Gastrocnemius medialis (tissue), 4 donors: ENCODE measurements at regions not wholly inside any gene's neighbourhood (a gene's known extent, or its start where the extent isn't known, plus 50 kb on each side); places are given as distances from the start of the nearest gene placed in this dataset.

Experiments
- ATAC-seq, 2 donors: fragments of 150-250 bp; one replicate each; pipeline ENCODE4 v1.9.1; 2016
- DNase-seq, 2 donors: peaks; one replicate each; pipeline ENCODE4 v3.0.0-alpha.2; 2019
- H3K27ac ChIP-seq, 4 donors: fragments of 200-600 bp; sonication (generic); 1 replicate in 1 of 4; 2 replicates in 3 of 4; pipeline ENCODE4 v1.5.1; 2016 to 2018; ENCODE audit warnings: mild to moderate bottlenecking in 2 of 4, moderate library complexity in 1 of 4
- H3K27me3 ChIP-seq, 3 donors: fragments of 200-600 bp; sonication (generic) in 2 of 3; 1 replicate in 1 of 3; 2 replicates in 2 of 3; pipeline versions ENCODE4 v1.5.1 to v1.6.0; 2016 to 2019; ENCODE audit warnings: mild to moderate bottlenecking in 1 of 3, moderate library complexity in 1 of 3
- H3K36me3 ChIP-seq, 2 donors: fragments of 200-600 bp; sonication (generic) in 1 of 2; one replicate each; pipeline ENCODE4 v1.5.1; 2017 to 2018
- H3K4me1 ChIP-seq, 2 donors: fragments of 200-600 bp; sonication (generic) in 1 of 2; one replicate each; pipeline ENCODE4 v1.5.1; 2016 to 2017; ENCODE audit warnings: mild to moderate bottlenecking in 2 of 2
- H3K4me3 ChIP-seq, 4 donors: fragments of 200-600 bp; sonication (generic) in 3 of 4; 1 replicate in 1 of 4; 2 replicates in 3 of 4; pipeline ENCODE4 v1.5.1; 2016 to 2019; ENCODE audit warnings: mild to moderate bottlenecking in 2 of 4
- H3K9me3 ChIP-seq, 3 donors: fragments of 200-600 bp; sonication (generic) in 2 of 3; 1 replicate in 1 of 3; 2 replicates in 2 of 3; pipeline ENCODE4 v1.5.1; 2016 to 2019
- CTCF ChIP-seq, 5 experiments: fragments of 450-650 bp in 3 of 5; fragments of 200-600 bp in 2 of 5; sonication (generic) in 2 of 5; IDR thresholded peaks in 4 of 5; conservative IDR thresholded peaks in 1 of 5; 1 replicate in 4 of 5; 2 replicates in 1 of 5; pipeline ENCODE4 v1.5.1; 2016 to 2019; ENCODE audit warnings: antibody characterized with exemption in 5 of 5, mild to moderate bottlenecking in 3 of 5, moderate library complexity in 3 of 5
- POLR2A ChIP-seq, 2 donors: fragments of 450-650 bp; IDR thresholded peaks; one replicate each; pipeline ENCODE4 v1.6.1; 2017; ENCODE audit warnings: antibody characterized with exemption in 2 of 2, mild to moderate bottlenecking in 2 of 2, moderate library complexity in 2 of 2
- in situ Hi-C, 4 donors: fragments of 200-750 bp; cut with MboI; loops; one replicate each; pipeline versions ENCODE4 v1.15.0 to v1.8.0; 2017; ENCODE audit warnings: low sequenced_read_pairs in 4 of 4
- intact Hi-C: fragments of 100-400 bp; cut with DNase I; formaldehyde crosslinking; loops from one replicate; pipeline ENCODE4 v1.15.1; 2023; ENCODE audit warnings: low total_unique reads

- Histone ChIP-seq H3K4me1 (no peaks in the 10 kb centered on the region), H3K9me3 (no peaks in the 10 kb centered on the region), H3K27me3 (no peaks in the 10 kb centered on the region), H3K27ac (no peak overlapping the region), H3K4me3 (no peak overlapping the region), H3K36me3 (no peaks in the 10 kb centered on the region)
- ATAC-seq (no peak), DNase-seq (no peak)
- in situ Hi-C loops: no loop called here
- no peak for TF ChIP-seq POLR2A (IDR thresholded peaks at IDR 0.05)
- TF ChIP-seq CTCF (IDR thresholded peaks at IDR 0.05 in 4 of 5, conservative IDR thresholded peaks at IDR 0.05 in 1 of 5): no peak
- intact Hi-C loops: no loop called here
Observed at GRCh38 chr18:30350263-30350662, 692.3 kb downstream of the DSC3 start.

DNA sequence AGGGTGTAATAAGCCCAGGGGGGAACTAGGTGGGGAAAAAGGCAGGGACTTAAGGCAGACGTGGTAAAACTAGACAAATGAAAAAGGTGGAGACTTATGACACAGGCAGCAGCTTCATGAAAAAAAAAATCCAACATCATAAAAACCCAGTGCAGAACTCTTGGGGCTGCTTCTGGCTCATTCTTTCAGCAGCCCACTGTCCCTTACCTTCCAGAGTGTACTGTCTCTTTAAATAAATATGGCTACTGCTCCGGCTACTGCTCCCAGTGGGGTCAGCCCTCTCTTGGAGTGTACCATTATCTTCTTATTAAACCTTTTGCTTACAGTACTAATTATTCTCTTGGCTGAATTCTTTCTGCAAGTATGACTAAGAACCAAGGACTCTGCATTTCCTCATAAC, 699.5 kb downstream of the DSC3 start:
- intact Hi-C loops (no loop called here), in situ Hi-C loops (no loop called here)
- no peaks in the 10 kb centered on the region for H3K9me3 ChIP-seq
- H3K4me3 ChIP-seq: no peak overlapping the region
- DNase-seq: no peak
- H3K27me3 ChIP-seq: no peaks in the 10 kb centered on the region
- no peaks in the 10 kb centered on the region for H3K36me3 ChIP-seq
- no peak for ATAC-seq
- TF ChIP-seq POLR2A (IDR thresholded peaks at IDR 0.05) (no peak), CTCF (IDR thresholded peaks at IDR 0.05 in 4 of 5, conservative IDR thresholded peaks at IDR 0.05 in 1 of 5) (no peak)
- H3K4me1 ChIP-seq: no peaks in the 10 kb centered on the region
- H3K27ac ChIP-seq: no peak overlapping the region

DNA sequence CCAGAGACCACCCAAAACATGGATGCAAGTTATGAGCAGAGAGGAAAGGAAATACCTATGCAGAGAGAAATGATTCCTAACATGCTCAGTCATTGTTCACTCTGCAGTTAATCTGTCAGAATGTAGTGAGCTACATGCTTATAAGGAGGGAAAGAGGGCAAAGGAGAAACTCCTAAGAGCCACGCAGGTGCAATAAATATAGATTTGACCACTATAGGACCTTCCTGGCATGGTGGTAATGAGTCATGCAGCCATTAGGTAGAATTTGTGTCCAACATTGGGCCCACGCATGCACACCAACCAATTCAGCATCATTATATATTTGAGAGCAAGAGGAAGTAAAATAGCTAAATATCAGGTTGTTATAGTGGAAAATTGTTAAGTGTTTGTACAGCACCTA, 699.9 kb downstream of the DSC3 start:
- no peaks in the 10 kb centered on the region for H3K27me3 ChIP-seq
- H3K9me3 ChIP-seq: no peaks in the 10 kb centered on the region
- DNase-seq (no peak), ATAC-seq (no peak)
- H3K4me1 ChIP-seq: no peaks in the 10 kb centered on the region
- intact Hi-C loops: no loop called here
- in situ Hi-C loops: no loop called here
- TF ChIP-seq CTCF (IDR thresholded peaks at IDR 0.05 in 4 of 5, conservative IDR thresholded peaks at IDR 0.05 in 1 of 5) (no peak), POLR2A (IDR thresholded peaks at IDR 0.05) (no peak)
- no peak overlapping the region for H3K4me3 ChIP-seq
- H3K27ac ChIP-seq: no peak overlapping the region
- no peaks in the 10 kb centered on the region for H3K36me3 ChIP-seq

DNA sequence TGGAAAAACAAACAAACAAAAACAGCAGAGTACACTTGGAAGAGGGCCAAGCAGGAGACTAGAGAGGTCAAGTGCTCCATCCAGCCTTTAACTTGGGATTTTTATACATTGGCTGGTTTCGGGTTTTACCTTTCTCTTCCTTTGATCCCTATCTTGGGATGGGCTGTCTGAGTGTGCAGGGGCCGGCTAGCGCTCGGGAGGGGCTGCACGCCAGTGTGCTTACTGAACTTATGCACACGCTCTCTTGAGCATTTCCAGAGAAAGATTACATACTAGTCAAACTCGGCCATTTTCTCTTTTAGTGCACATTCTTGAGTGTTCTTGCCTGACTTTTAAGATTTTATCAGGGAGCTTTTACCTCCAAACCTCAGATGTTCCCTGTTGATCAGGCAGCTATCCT, 707.8 kb downstream of the DSC3 start:
- Histone ChIP-seq H3K27ac (no peak overlapping the region), H3K27me3 (no peaks in the 10 kb centered on the region), H3K4me1 (no peaks in the 10 kb centered on the region), H3K9me3 (no peaks in the 10 kb centered on the region), H3K4me3 (no peak overlapping the region), H3K36me3 (no peaks in the 10 kb centered on the region)
- DNase-seq: no peak
- intact Hi-C loops: no loop called here
- no peak for ATAC-seq
- in situ Hi-C loops: no loop called here
- TF ChIP-seq CTCF (IDR thresholded peaks at IDR 0.05 in 4 of 5, conservative IDR thresholded peaks at IDR 0.05 in 1 of 5) (no peak), POLR2A (IDR thresholded peaks at IDR 0.05) (no peak)

DNA sequence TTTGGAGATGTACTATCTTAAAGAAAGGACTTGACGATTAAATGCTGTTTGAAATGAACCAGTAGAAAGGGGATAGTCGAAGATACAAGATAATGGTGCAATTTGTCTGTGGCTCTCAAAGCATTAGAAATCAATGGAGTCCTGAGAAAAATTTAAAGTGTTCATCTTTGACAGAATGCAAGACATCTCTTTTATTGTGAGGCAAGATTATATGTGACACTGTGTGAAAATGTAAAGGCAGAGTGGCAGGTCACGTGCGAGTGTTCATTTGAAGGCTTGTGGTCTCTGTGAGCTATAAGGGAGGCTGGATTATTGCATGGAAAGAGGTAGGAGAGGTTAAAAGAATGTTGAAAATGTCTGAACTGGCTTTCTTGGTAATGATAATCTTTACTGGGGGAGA, 709.2 kb downstream of the DSC3 start:
- no peak for DNase-seq
- Histone ChIP-seq H3K27me3 (no peaks in the 10 kb centered on the region), H3K4me3 (no peak overlapping the region), H3K27ac (no peak overlapping the region), H3K4me1 (no peaks in the 10 kb centered on the region), H3K36me3 (no peaks in the 10 kb centered on the region), H3K9me3 (no peaks in the 10 kb centered on the region)
- intact Hi-C loops (no loop called here), in situ Hi-C loops (no loop called here)
- TF ChIP-seq POLR2A (IDR thresholded peaks at IDR 0.05): no peak
- no peak for TF ChIP-seq CTCF (IDR thresholded peaks at IDR 0.05 in 4 of 5, conservative IDR thresholded peaks at IDR 0.05 in 1 of 5)
- no peak for ATAC-seq
